ENCODE measurements at regions not wholly inside any gene's neighbourhood (a gene's known extent, or its start where the extent isn't known, plus 50 kb on each side); places are given as distances from the start of the nearest gene placed in this dataset.
A peak's percentile ranks its signal among the peaks of the same experiment; 100 is the strongest.

DNA sequence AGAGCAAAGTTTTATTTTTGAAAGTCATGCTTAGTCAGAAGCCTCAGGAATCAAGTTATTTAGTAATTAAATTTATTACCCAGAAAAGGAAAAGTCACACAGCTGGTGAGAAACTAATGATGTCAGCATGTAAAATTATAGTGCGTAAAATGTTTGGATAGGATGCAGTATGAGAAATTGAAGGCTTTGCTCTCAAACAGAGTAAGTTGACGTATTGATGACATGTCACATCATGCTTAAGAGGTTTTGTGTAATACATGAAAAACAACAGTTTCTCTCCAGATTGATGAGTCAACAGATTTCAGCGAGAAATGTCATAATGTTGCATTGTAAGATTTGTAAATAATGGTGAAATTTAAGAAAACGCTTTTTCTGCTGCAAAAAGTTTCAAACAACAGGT is 769.8 kb downstream of the METTL15 start:
- Histone ChIP-seq H4K20me1 (replicated peaks; ENCODE audit: control insufficient read depth, extremely low read depth, insufficient read depth, low read length) (no peaks in the 10 kb centered on the region), H3K4me2 (ENCODE audit: insufficient read depth, low read length) (no peak overlapping the region), H3K9me1 (replicated peaks; ENCODE audit: control insufficient read depth, extremely low read depth, insufficient read depth, low read length) (no peaks in the 10 kb centered on the region), H3K27me3 (ENCODE audit: control insufficient read depth in 2 of 2, insufficient read depth in 2 of 2, low read length in 2 of 2) (no peaks in the 10 kb centered on the region), H3K79me2 (ENCODE audit: control insufficient read depth, insufficient read depth, low read length) (peaks cover 2% of the 10 kb centered on the region), H3K9me3 (replicated peaks; ENCODE audit: control insufficient read depth, insufficient read depth, low read length) (no peaks in the 10 kb centered on the region), H3K27ac (ENCODE audit: insufficient read depth, low read depth, low read length) (no peak overlapping the region), H3K4me3 (replicated peaks in 1 of 3; ENCODE audit: insufficient read depth in 1 of 3, low read depth in 1 of 3, low read length in 3 of 3) (no peak overlapping the region), H3K9ac (replicated peaks; ENCODE audit: extremely low read depth, insufficient read depth, low read length) (no peak overlapping the region), H3K4me1 (ENCODE audit: control insufficient read depth, extremely low read depth, insufficient read depth, low read length) (peaks cover 5% of the 10 kb centered on the region), H3K36me3 (ENCODE audit: control insufficient read depth in 2 of 2, extremely low read depth in 1 of 2, insufficient read depth in 2 of 2, low read length in 2 of 2) (no peaks in the 10 kb centered on the region), H2AFZ (ENCODE audit: low read depth, low read length) (no peak overlapping the region)
- FAIRE-seq (no peak), DNase-seq (ENCODE audit: low read depth, low spot score) (no peak)
- no TSS peak for BruUV-seq (replicated peaks)
- dilution Hi-C loops (cut with MboI; ENCODE audit: extremely low pct_ligation_motif_present, low sequenced_read_pairs) = no loop called here
- ChIA-PET CTCF (no interaction called here), POLR2A (no interaction called here)
- intact Hi-C loops (cut with micrococcal nuclease) = loop anchor here (10.0 kb wide), 1 partner anchor 1183 kb away; no protein-coding TSS in a partner anchor
- TF ChIP-seq EZH2 (IDR thresholded peaks at IDR 0.05; ENCODE audit: borderline replicate concordance, low read depth, low read length, severe bottlenecking) = no peak
- TF ChIP-seq JUN (IDR thresholded peaks at IDR 0.05; ENCODE audit: borderline replicate concordance, insufficient read depth, insufficient read length, low read depth) = no peak

DNA sequence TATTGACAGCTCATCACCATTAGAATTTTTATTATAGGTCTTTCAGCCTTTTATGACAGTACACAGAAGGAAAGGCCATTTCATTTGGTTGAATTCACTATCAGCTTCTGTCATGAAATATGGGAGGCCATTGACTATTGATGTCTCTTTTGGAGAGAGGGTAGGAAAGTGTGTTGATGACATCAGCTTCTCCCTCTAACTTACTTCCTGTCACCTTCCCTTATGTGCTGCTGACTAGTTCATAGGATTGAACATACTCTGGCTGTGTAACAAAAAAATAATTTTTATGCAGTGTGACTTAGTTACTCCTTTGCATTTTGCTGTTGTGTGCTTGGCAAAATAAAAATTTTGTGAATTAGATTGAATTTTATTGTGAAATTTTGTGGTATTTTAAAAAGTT is 769.2 kb downstream of the METTL15 start:
- H3K27me3 ChIP-seq (ENCODE audit: control insufficient read depth in 2 of 2, insufficient read depth in 2 of 2, low read length in 2 of 2) = no peaks in the 10 kb centered on the region
- no peaks in the 10 kb centered on the region for H4K20me1 ChIP-seq (replicated peaks; ENCODE audit: control insufficient read depth, extremely low read depth, insufficient read depth, low read length)
- no peaks in the 10 kb centered on the region for H3K9me3 ChIP-seq (replicated peaks; ENCODE audit: control insufficient read depth, insufficient read depth, low read length)
- no peaks in the 10 kb centered on the region for H3K36me3 ChIP-seq (ENCODE audit: control insufficient read depth in 2 of 2, extremely low read depth in 1 of 2, insufficient read depth in 2 of 2, low read length in 2 of 2)
- H3K27ac ChIP-seq (ENCODE audit: insufficient read depth, low read depth, low read length) = no peak overlapping the region
- no peak overlapping the region for H3K9ac ChIP-seq (replicated peaks; ENCODE audit: extremely low read depth, insufficient read depth, low read length)
- no TSS peak for BruUV-seq (replicated peaks)
- H3K4me1 ChIP-seq (ENCODE audit: control insufficient read depth, extremely low read depth, insufficient read depth, low read length) = peaks cover 5% of the 10 kb centered on the region
- dilution Hi-C loops (cut with MboI; ENCODE audit: extremely low pct_ligation_motif_present, low sequenced_read_pairs) (no loop called here), intact Hi-C loops (cut with micrococcal nuclease) (loop anchor here (10.0 kb wide), 1 partner anchor 1183 kb away; no protein-coding TSS in a partner anchor)
- H3K4me3 ChIP-seq (replicated peaks in 1 of 3; ENCODE audit: insufficient read depth in 1 of 3, low read depth in 1 of 3, low read length in 3 of 3) = no peak overlapping the region
- no peaks in the 10 kb centered on the region for H3K9me1 ChIP-seq (replicated peaks; ENCODE audit: control insufficient read depth, extremely low read depth, insufficient read depth, low read length)
- no peak overlapping the region for H3K4me2 ChIP-seq (ENCODE audit: insufficient read depth, low read length)
- TF ChIP-seq POLR2A (IDR thresholded peaks at IDR 0.05; ENCODE audit: low read depth, low read length) (no peak), MYC (IDR thresholded peaks at IDR 0.05; ENCODE audit: low read depth, low read length) (no peak), JUN (IDR thresholded peaks at IDR 0.05; ENCODE audit: borderline replicate concordance, insufficient read depth, insufficient read length, low read depth) (no peak), FOS (IDR thresholded peaks at IDR 0.05; ENCODE audit: borderline replicate concordance, insufficient read depth, low read length) (no peak), GATA2 (IDR thresholded peaks at IDR 0.05; ENCODE audit: insufficient read depth, insufficient read length, low read depth, low read length) (no peak), EZH2 (IDR thresholded peaks at IDR 0.05; ENCODE audit: borderline replicate concordance, low read depth, low read length, severe bottlenecking) (no peak), POLR2AphosphoS5 (IDR thresholded peaks at IDR 0.05; ENCODE audit: insufficient read depth, low read depth, low read length) (no peak)
- TF ChIP-seq, protein P1, sequence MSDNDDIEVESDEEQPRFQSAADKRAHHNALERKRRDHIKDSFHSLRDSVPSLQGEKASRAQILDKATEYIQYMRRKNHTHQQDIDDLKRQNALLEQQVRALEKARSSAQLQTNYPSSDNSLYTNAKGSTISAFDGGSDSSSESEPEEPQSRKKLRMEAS (IDR thresholded peaks at IDR 0.05; ENCODE audit: insufficient read depth, insufficient read length) = no peak
- TF ChIP-seq, protein P2, sequence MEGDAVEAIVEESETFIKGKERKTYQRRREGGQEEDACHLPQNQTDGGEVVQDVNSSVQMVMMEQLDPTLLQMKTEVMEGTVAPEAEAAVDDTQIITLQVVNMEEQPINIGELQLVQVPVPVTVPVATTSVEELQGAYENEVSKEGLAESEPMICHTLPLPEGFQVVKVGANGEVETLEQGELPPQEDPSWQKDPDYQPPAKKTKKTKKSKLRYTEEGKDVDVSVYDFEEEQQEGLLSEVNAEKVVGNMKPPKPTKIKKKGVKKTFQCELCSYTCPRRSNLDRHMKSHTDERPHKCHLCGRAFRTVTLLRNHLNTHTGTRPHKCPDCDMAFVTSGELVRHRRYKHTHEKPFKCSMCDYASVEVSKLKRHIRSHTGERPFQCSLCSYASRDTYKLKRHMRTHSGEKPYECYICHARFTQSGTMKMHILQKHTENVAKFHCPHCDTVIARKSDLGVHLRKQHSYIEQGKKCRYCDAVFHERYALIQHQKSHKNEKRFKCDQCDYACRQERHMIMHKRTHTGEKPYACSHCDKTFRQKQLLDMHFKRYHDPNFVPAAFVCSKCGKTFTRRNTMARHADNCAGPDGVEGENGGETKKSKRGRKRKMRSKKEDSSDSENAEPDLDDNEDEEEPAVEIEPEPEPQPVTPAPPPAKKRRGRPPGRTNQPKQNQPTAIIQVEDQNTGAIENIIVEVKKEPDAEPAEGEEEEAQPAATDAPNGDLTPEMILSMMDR (IDR thresholded peaks at IDR 0.05; ENCODE audit: extremely low read depth in 1 of 2, insufficient read depth in 1 of 2, low read depth in 1 of 2, low read length in 2 of 2) = no peak
- FAIRE-seq = no peak
- CTCF ChIA-PET = no interaction called here
- no peak overlapping the region for H2AFZ ChIP-seq (ENCODE audit: low read depth, low read length)
- DNase-seq (ENCODE audit: low read depth, low spot score) = peak; percentile 8
- POLR2A ChIA-PET = no interaction called here
- peaks cover 2% of the 10 kb centered on the region for H3K79me2 ChIP-seq (ENCODE audit: control insufficient read depth, insufficient read depth, low read length)
